ENCODE measurements at regions not wholly inside any gene's neighbourhood (a gene's known extent, or its start where the extent isn't known, plus 50 kb on each side); places are given as distances from the start of the nearest gene placed in this dataset.
"Not testable (repeated sequence)": the region's sequence is repeated elsewhere in the genome, so short reads cannot be mapped to it uniquely, and the experiment has no call there.

- not testable (repeated sequence) for H3K27ac ChIP-seq
- TF ChIP-seq, protein P1, sequence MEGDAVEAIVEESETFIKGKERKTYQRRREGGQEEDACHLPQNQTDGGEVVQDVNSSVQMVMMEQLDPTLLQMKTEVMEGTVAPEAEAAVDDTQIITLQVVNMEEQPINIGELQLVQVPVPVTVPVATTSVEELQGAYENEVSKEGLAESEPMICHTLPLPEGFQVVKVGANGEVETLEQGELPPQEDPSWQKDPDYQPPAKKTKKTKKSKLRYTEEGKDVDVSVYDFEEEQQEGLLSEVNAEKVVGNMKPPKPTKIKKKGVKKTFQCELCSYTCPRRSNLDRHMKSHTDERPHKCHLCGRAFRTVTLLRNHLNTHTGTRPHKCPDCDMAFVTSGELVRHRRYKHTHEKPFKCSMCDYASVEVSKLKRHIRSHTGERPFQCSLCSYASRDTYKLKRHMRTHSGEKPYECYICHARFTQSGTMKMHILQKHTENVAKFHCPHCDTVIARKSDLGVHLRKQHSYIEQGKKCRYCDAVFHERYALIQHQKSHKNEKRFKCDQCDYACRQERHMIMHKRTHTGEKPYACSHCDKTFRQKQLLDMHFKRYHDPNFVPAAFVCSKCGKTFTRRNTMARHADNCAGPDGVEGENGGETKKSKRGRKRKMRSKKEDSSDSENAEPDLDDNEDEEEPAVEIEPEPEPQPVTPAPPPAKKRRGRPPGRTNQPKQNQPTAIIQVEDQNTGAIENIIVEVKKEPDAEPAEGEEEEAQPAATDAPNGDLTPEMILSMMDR (conservative IDR thresholded peaks at IDR 0.05): 0 out of 2 replicates have a peak, but pooled peaks have one; percentile 6
These were observed 123.6 kb upstream of the METTL14 start for GRCh38 chr4:118561559-118561958.

DNA sequence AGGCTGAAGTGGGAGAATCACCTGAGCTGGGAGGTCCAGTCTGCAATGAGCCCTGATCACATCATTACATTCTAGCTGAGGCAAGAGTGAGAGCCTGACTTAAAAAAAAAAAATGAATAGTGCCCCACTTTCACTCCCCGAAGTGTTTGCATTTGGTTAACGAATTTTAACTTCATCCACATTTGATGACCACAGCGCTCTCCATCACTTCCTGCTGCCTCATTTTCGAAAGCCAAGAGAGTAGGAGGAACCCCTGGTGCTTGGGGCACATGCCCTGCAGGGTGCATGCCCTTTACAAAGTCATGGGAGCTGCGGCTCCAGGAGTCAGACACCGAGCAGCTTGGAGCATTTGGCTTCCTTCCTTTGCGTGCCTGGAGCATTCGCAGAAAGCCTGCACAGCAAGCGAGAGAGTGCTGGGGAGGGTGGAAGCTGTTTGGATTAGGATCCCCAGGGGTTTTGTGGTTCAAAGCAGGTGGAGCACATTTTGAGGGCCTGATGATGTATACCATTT is 119.1 kb upstream of the METTL14 start:
- not testable (repeated sequence) for H3K27ac ChIP-seq

GRCh38 chr4:118572991-118573390 is 112.2 kb upstream of the METTL14 start:
- H3K27ac ChIP-seq: not testable (repeated sequence)

- H3K27ac ChIP-seq: not testable (repeated sequence)
These were observed 110.8 kb upstream of the METTL14 start for GRCh38 chr4:118574251-118574913.

GRCh38 chr4:118575057-118575456 is 110.1 kb upstream of the METTL14 start:
- H3K27ac ChIP-seq: not testable (repeated sequence)

- H3K27ac ChIP-seq: not testable (repeated sequence)
These were observed 109.5 kb upstream of the METTL14 start for GRCh38 chr4:118575726-118576125.

DNA sequence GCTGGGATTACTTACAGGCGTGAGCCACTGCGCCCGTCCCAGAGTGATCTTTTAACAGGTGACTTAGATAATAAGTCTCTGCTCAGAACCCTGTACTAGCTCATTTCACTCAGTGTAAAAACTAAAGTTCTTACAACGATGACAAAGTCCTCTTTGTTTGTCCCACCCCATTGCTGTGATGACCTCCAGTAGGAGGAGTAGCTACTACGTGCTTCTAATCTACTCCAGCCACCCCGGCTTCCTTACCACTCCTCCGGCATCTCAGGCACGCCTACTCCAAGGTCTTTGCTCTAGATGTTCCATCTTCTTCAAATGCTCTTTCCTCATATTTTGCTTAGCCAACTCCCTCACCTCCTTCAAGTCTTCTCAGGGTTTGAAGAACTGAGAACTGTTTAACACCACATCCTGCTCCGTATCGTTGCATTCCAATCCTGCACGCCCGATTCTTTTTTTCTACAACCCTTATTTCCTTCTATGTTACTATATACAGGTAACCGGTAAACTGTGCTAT is 108.4 kb upstream of the METTL14 start:
- H3K27ac ChIP-seq: not testable (repeated sequence)

GRCh38 chr4:118585015-118585414 is 100.2 kb upstream of the METTL14 start:
- TF ChIP-seq, protein P1 (conservative IDR thresholded peaks at IDR 0.05): no peak
- no peak overlapping the region for H3K27ac ChIP-seq

DNA sequence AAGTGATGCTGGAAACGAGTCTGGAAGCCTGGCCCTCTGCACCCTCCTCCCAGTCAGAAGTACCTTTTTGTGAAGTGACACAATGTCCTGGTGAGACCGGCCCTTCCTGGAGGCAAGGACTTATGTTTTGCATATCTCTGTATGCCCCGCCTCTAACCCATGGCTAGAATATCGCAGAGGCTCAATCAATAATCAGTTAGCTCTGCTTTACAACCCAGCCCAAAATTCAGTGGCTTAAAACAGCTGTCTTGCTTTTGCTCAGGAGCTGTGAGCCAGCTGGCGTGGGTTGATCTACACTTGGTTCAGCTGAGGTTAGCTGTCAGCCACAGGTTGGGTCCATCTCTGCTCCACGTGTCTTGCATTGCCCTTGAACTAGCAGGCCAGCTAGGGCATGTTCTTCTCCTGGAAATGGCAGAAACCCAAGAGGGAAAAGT is 98.8 kb upstream of the METTL14 start:
- H3K27ac ChIP-seq: no peak overlapping the region
- TF ChIP-seq, protein P1 (conservative IDR thresholded peaks at IDR 0.05): no peak

DNA sequence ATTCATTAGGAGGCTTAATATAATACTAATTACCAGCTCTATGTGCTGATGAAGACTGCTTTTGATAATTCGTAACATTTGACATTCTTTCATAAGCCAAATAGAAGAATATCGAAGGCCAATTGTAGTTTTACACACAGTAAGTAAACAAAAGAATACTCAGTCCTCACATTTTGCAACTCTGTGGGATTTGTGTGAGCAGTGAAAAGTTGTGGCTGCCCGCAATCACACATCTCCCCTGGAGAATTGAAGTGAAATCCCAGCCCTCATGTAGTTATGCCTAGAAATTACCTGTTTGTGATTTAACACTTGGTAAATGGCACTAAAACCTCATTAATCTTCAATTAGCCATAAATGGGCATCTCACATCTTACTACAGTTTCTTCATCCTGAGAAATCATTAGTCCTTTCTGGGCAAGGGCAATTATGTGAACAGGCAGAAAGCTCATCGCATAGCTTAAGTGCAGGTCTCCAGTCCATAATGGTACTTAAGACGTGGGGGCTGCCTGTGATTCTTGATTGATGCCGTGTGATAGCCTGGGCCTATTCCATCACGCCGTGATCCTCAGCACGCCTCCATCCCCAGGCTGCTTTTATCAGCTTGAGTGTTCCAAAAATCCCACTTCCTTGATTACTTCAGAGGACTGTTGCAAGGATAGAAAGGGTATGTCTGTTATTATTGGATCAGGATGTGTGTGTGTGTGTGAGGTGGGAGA is 97.9 kb upstream of the METTL14 start:
- TF ChIP-seq, protein P1 (conservative IDR thresholded peaks at IDR 0.05): no peak
- H3K27ac ChIP-seq: no peak overlapping the region

GRCh38 chr4:118587946-118588345 is 97.2 kb upstream of the METTL14 start:
- no peak overlapping the region for H3K27ac ChIP-seq
- TF ChIP-seq, protein P1 (conservative IDR thresholded peaks at IDR 0.05): no peak
